NCI-H128 (cell line): ENCODE measurements at regions not wholly inside any gene's neighbourhood (a gene's known extent, or its start where the extent isn't known, plus 50 kb on each side); places are given as distances from the start of the nearest gene placed in this dataset.

Experiments
- DNase-seq: peaks from one replicate; lab custom pipeline; 2025; ENCODE audit not compliant: unreplicated experiment; lab: John Stamatoyannopoulos, UW

DNA sequence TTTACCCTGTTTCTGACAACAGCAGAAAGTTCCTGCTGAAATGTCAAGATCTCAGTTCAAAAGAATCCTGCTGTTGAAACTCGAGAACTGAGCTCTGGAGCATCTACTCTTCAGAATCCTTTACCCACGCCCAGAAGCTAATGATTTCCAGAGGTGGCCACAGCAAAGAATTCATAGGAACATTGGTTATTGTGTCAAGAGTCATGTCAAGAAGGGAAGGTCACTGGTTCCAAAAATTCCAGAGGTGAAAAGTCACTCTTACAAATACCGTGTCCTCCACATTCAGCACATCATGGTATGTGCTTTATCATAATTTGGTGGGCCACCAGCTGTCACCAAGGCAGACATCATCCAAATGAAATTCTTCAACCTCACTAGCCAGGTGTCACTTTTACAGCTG lies 394.4 kb upstream of the NPVF start:
- no peak for DNase-seq

DNA sequence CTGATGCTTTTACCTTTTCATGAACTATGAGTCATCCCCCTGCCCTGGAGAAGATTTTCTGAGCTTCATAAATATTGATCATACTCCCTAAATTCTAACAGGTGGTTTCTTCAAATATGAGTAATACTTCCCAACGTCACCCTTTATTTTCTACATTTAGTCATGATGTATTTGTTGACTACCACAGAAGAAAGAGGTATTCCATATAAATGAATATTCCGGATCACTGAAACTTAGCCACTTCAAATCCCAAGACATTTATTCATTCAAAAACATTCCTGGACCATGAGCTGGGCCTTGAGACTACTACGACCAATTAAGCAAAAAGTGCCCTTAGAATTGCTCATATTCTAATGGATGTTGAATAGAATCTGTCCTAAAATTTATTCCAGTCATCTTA lies 395.8 kb upstream of the NPVF start:
- no peak for DNase-seq

DNA sequence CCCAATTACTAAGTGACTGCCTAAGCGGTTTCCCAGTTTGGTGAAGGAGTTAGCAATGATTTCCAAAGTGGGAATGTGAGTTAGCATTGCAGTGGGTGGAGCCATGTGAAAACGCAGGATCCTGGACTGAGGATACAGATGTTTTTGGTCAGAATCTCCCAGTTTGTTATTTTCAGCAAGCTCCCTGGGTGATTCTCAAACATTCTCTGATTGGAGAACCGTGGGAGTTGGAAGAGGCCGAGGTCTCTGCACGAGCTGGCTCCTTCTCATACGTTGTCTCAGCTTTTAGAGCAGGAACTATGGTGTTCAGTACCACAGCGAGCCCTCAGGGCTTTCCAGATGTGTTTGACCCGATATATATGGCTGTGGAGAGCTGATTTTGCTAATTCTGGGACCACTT lies 396.5 kb upstream of the NPVF start:
- DNase-seq, result no peak

DNA sequence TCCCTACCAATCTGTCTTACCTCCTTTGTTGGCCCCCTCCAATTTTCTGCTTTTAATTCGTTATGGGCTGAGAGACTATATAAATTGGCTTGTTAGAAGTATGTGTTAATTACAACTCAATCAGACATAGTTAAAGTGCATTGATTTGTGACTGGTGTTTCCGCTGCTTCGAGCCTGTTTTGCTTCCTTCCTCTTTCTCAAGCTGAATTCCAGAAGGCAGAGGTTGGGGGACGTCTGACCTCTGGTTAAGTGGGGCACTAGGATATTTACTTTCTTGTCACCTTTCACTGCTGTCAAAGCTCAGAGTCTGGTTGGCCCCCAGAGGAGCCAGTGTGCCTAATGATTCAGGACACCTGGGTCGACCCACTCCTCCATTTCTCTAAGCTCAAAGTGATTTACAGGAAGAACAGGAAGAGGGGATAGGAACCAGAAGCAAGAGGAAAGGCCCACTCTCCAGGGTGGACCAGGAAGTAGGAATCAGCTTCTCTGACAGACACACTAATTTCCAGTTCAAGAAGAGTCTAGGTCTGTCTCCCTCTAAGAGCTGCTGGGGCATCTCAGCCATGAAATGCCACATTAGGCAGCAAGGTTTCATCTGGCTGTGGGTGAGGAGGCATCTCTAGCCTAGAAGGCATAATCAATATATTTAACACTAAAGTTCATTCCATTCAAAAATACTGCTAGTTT lies 397.2 kb upstream of the NPVF start:
- no peak for DNase-seq

DNA sequence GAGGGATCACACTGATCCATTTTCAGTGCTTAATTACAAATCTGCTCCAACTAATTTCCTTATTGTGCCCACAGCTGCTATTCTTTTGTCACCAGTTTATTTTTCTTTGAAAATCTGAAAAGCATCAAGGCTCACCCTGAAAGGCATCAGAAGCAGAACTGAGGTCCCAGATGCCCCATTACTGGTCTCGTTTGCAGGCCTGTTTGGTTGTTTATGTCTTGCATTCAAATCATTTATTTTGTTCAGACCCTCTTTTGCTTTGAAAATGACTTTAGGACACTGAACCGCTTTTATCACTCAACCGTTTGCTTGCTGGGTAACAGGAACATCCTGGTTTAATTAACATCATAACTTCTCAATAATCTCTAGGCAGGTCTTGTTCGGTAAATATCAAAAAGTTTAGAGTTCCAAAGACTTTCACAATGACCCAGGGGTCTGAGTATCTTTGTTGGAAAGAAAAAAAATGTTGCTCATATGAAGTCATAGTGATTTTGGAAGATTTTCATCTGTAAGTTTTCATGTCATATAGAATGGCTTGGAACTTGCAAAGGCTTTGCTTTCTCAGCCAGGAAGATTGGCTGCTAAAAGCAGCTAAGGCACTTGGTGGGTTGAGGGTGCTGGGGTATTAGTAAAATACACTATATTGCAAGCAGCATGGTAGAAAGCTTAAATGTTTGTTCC lies 398.3 kb upstream of the NPVF start:
- DNase-seq, result no peak

DNA sequence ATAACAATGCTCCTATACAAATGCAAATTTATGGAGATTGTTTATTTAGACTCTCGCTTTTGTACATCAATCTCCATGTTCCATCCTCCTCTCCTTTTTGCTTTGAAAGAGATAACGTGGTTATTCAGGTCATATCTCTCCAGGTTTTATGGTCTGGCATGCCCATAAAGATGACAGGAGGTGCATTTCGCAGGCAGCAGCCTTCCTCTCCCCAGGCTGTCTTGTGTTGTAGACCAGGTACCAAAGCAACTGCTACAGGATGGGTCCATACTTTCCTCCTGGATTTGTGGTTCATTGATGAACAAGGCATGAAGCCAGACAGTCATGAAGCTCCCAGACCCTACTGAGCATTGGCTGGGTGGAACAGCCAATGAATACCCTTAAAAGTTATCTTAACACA lies 400.2 kb upstream of the NPVF start:
- no peak for DNase-seq

DNA sequence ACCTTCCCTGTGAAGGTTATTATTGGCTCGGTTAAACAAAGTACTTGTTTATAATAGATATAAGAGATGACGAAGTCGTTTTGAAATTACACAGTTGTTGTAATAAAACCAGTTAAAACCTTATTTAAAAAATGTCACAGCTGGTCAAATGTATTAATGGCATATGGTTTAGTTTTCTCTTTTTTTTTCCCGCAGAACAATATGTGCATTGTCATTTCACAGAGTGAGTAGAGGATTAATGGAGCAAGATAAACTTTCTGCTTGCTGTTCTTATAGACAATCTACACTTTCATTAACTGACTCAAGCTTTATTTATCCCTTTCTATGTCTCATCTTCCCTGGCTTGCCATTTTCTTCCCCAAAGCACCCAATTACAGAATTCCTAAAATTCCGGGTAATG lies 404.3 kb upstream of the NPVF start:
- no peak for DNase-seq

DNA sequence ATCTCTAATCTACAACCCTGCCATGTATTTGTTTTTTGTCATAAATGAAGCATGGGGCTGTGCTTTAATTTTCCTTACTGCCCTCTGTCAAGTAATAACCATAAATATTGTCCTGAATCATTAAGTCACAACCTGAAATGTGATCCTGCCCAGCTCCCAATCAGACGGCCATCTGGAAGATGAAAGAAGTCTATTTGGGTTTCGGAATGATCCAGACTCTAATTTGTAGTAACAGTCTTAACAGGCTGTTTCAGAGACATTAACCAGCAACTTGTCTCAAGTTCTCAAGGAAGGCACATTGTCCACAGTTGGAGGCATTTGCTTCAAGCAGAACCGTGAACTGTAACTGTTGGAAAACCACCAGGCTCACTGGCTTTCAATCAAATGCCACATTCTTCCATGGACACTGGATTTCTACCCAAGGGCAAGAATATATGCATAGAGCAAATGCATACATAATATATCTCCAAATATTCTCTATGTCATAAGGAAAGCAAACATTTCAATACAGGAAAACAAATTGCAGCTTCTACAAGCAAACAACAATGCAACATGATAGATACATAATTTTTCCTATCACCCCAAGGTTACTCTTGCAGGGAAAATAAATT lies 405.2 kb upstream of the NPVF start:
- DNase-seq, result no peak

DNA sequence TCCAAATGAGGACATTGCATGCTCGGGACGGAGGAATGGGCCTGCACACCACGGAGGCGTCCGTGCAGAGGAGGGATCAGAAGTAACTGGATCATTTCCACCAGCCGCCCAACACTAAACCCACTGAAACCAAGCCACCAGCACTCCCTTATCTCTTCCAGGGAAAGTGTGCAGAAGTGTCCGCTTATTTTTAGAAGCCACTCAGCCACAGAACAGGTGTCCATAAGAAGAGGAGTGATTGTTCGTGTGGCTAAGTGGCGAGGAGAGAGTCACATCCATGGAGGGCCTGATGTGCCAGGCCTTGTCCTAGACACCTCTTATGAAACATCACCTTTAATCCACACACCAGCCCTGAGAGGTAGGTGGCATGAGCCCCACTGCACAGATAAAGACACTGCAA lies 407.9 kb upstream of the NPVF start:
- DNase-seq, result no peak

DNA sequence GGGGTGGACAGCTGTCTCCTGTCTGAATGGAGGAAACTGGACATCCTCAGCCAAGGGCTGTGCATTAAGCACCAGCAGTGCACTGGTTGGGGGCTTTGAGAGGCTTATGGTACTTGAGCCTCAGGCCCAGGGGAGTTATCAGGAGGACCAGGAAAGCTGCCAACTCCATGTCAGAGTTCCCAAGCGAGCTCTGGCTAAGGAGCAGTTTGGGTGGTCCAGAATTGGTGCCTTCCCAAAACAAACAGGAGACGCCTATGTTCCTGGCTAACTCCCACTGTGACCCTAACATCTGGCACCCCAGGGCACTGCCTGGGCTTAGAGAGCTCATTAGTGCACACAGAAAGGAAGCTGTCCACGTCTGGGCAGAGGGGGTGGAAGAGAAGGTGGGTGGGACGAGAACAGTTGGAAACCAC lies 408.6 kb upstream of the NPVF start:
- no peak for DNase-seq

DNA sequence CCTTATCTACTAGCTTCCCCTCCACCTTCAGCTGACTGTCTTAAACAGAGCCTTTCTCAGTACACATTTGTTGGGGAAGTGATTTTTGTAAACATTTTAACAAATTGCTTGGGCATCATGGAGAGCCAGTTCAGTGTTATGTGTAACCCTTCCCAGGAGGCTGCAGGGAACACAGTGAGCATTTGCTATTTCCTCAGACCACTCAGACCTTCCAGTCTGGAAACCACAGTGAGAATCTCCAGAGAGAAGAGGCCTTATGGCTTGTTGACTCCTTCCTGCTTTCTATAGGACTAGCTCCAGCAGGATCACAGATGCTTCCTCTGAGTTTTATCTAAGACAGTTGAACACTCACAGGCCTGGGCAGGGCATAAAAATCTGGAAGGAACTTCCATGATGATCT lies 409.8 kb upstream of the NPVF start:
- no peak for DNase-seq

DNA sequence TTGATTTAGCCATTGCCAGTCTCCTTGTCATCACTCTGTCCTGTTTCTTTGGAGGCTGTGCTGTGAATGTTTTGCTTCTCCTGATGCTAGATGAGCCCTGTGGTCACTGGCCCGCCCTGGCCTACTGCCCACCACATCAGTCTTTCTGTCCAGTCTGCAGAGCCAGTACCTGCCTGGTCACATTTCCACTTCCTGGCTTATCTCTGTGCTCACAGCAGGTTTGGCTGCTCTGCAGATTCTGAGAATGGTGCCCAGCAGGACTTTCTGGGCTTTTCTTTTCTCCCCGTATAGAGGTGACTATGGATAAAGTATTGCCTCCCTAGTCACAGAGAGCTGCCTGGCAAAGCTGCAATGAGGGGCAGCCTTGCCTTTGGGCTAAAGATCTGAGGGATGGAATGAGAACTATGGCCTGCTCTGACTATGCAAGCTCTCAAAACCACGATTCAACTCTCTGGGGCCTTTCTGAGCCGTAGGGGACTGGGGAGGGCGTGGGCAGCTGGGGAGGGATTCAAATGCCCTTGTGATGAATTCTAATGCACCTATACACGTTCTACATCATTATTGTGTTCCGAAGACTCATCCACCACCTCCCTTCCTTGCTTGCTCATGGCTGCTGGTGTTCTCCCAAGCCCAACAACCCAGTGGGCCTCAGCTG lies 410.4 kb upstream of the NPVF start:
- no peak for DNase-seq

DNA sequence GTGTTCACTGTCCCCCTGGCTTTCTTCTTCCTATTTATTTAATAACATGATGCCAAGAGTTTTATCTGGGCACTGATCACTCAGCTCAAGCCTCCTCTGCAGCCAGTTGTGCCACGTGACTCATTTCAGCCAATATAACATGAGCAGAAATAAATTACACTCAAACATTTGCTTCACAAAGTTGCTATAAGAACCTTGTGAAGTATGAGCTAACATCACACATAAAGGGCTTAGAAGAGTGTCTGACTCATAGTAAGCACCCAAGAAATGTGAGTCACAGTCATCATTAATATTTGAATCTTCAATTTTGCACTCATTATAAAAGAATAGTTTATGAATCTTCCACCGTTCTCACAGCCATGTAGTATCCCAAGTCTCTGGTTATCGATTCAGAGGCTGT lies 414.6 kb upstream of the NPVF start:
- no peak for DNase-seq

DNA sequence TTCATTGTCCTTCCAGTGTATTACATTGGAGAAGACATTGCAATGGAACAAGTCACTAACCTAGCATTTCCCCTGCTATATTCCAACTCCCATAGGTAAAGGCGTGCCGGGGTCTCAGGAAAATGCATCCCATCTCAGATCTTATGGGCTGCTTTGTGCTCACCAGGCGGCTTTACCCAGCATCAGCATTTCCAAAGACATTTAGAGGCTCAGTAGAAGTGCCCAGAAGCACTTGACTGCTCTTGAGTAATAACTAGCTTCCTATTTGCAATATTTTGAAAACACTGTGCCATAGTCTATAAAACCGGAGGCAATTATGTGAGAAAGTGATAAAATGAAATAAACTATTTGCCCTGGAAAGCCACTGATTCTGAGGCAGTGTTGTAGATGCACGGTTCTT lies 415.0 kb upstream of the NPVF start:
- DNase-seq, result no peak

DNA sequence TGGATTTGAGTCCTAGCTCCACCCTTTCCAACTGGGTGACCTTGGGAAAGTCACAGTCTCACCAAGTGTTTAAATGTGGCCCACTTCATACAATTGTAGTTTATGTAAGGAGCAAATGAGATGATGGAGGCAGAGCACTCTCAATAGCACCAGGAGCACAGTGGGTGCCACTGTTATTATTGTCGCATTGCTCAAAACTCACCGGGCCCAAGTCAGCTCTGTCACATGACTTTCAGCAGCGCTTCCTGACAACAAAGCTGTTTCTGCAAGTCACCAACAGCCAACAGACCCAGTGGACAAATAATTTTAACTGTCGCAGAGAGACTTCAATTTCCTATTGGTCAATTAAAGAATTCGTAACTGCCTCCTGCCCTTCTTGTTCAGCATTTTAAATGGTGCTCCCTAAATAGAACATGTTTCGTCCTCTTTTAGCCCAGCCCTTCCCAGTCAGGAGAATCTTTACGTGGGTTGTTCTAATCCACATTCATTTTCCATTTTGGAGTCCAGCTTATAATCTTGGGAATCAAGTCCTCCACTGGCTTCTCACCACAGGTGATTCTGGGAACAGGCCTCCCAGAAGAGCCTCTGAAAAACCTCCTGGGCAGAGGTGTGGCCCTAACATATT lies 415.6 kb upstream of the NPVF start:
- no peak for DNase-seq

DNA sequence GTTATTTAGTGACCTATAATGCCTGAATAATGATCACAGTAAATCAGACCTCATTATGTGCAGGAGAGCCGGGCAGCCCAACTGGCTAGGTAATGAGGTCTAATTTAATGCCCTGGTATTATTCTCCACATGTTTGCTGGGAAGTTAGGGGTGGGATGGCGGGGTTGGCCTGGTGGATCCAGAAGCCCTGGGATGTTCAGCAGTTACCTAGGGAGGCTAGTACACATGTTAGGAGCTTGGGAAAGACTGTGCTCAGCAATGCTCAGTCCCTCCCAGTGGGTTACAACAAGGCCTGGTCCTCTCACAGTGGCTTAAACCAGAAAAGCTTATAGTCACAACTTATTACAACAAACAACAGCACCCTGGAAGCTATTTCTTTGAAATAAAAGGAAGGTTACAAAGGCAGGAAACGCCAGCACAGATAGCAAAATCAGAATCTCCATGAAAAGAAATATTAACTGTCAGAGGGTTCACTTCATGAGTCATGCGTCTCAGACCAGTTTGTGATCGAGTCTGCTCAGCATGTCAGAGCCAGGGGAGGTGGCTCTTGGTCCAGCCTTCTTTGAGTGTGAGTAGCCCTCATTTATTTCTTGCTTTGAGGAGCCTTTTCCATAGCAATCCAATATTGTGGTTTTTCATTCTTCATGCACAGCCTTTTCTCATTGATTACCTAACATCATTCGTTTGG lies 418.6 kb upstream of the NPVF start:
- DNase-seq, result no peak

DNA sequence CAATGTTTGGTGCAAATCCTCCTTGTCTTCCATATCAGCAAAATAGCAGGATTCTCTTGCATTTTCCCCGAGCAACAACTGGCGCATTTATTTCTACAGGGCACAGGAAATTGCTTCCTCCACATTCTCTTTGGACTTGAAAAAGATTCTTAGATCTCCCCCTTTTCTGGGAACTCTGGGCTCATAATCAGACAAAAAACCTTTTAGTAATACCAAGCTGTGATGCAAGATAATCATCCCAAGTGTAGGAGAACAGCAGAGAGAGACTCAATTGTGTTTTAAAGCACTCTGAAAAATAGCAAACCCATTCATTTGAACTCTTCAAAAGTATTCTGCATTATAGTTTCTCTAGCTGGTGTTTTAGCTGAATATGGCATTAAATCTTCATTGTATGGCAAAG lies 419.6 kb upstream of the NPVF start:
- no peak for DNase-seq

DNA sequence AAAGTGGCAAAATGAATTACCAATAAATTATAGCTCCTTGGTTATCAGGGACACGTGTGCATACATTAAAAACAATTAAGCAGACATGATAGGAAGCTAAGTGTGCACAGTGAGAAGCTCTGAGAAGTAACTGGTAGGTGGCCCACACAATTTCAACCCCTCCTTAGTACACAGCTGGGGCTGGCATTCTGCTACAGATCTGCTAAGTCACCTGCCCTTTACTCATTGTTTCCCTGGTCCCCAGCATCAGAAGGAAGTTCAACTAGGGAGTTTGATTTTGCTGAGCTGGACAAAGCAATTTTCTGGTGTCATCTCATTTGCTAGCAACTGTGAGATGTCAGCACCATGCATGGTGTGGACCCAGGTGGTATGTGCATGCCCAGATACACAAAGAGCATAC lies 424.1 kb upstream of the NPVF start:
- DNase-seq, result no peak

DNA sequence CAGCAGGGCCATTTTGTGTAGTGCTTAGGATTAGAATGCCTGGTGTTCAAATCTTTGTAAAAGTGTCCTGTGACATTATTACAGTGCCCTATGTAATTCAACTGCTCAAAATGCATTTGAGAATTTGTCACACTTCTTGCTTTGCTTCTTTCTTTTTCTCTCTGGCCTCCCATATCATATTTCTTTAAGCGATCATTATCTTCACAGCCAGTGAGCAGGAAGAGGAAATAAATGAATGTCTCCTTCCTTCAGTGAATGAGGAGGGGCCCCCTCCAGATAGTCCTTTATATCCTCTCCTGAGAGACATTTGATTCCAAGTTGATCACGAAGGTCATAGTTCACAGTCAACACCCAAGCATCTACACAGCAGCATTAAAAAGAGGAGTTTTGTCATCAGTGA lies 425.1 kb upstream of the NPVF start:
- no peak for DNase-seq

DNA sequence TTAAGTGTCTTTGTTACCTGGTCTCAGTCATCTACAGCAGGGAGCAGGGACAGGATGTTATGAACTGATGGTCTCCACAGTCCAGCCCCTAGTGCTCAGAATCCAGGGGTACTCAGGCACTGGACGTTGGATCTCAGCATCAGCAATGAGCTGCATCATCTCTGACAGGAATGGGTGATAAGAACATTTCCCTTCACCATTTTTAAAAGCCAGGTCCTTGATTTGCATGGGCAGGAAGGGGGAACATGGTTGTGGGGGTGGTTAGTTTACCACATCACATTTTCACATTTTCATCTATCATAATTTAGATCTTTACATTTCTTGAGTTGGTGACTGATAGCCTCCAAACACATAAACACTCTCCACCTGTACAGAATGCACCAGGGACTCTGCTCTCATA lies 427.8 kb upstream of the NPVF start:
- DNase-seq, result no peak

DNA sequence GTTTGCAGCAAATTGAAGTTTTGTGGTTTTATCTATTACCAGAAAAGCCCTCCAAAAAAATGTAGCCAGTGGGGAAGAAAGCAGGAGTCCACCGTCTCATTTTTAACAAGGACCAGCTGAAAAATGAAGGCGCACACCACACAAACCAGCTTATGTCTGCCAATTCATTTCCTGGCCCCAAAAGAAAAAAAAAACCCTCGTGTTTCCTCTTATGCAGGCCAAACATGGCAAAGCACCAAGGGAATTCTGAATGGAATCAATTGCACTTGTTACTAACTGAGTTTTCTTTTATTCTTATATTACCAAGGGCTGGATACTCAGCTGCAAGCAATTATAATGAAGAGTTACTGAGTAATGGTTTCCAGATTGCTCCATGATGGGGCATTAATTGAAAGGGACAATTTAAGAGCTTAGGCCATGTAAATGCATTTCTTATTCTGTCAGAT lies 428.3 kb upstream of the NPVF start:
- DNase-seq, result no peak
